ENCODE measurements at regions not wholly inside any gene's neighbourhood (a gene's known extent, or its start where the extent isn't known, plus 50 kb on each side); places are given as distances from the start of the nearest gene placed in this dataset.

- TF ChIP-seq CTCF (IDR thresholded peaks at IDR 0.05) = no peak
- no peak for TF ChIP-seq POLR2A (IDR thresholded peaks at IDR 0.05; ENCODE audit: low read depth)
- no peak for TF ChIP-seq POLR2AphosphoS5 (IDR thresholded peaks at IDR 0.05)
- no peak for TF ChIP-seq EP300 (IDR thresholded peaks at IDR 0.05)
These were observed 534.2 kb upstream of the PLXNA2 start for GRCh38 chr1:208778417-208778816.
